ENCODE measurements at regions not wholly inside any gene's neighbourhood (a gene's known extent, or its start where the extent isn't known, plus 50 kb on each side); places are given as distances from the start of the nearest gene placed in this dataset.

GRCh38 chr13:110822669-110822945, 92.3 kb downstream of the ANKRD10 start:
- H3K4me1 ChIP-seq (ENCODE audit: insufficient read depth, low read length): no peaks in the 10 kb centered on the region
- H3K27ac ChIP-seq (ENCODE audit: low read depth, low read length): no peak overlapping the region
- no peak overlapping the region for H3K4me3 ChIP-seq (ENCODE audit: insufficient read depth, low read length)
- H2AFZ ChIP-seq (ENCODE audit: low read length): no peak overlapping the region
- H3K4me2 ChIP-seq (ENCODE audit: insufficient read depth, low read length): no peak overlapping the region
- H3K79me2 ChIP-seq (ENCODE audit: insufficient read depth, low read length): no peaks in the 10 kb centered on the region
- no peaks in the 10 kb centered on the region for H3K36me3 ChIP-seq (ENCODE audit: insufficient read depth, low read length)
- no peaks in the 10 kb centered on the region for H3K9me3 ChIP-seq (ENCODE audit: low read depth, low read length)
- DNase-seq (ENCODE audit: insufficient read length, low spot score, missing footprints): no peak
- no peaks in the 10 kb centered on the region for H3K27me3 ChIP-seq (ENCODE audit: insufficient read depth, low read length)
- TF ChIP-seq, protein P1, sequence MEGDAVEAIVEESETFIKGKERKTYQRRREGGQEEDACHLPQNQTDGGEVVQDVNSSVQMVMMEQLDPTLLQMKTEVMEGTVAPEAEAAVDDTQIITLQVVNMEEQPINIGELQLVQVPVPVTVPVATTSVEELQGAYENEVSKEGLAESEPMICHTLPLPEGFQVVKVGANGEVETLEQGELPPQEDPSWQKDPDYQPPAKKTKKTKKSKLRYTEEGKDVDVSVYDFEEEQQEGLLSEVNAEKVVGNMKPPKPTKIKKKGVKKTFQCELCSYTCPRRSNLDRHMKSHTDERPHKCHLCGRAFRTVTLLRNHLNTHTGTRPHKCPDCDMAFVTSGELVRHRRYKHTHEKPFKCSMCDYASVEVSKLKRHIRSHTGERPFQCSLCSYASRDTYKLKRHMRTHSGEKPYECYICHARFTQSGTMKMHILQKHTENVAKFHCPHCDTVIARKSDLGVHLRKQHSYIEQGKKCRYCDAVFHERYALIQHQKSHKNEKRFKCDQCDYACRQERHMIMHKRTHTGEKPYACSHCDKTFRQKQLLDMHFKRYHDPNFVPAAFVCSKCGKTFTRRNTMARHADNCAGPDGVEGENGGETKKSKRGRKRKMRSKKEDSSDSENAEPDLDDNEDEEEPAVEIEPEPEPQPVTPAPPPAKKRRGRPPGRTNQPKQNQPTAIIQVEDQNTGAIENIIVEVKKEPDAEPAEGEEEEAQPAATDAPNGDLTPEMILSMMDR (IDR thresholded peaks at IDR 0.05; ENCODE audit: extremely low read depth, low read depth, low read length): no peak
- no peaks in the 10 kb centered on the region for H4K20me1 ChIP-seq (ENCODE audit: insufficient read depth, low read length)

- Histone ChIP-seq H4K20me1 (ENCODE audit: insufficient read depth, low read length) (no peaks in the 10 kb centered on the region), H3K4me1 (ENCODE audit: insufficient read depth, low read length) (no peaks in the 10 kb centered on the region), H3K79me2 (ENCODE audit: insufficient read depth, low read length) (no peaks in the 10 kb centered on the region), H3K4me2 (ENCODE audit: insufficient read depth, low read length) (no peak overlapping the region), H2AFZ (ENCODE audit: low read length) (no peak overlapping the region), H3K9me3 (ENCODE audit: low read depth, low read length) (no peaks in the 10 kb centered on the region), H3K27ac (ENCODE audit: low read depth, low read length) (no peak overlapping the region), H3K27me3 (ENCODE audit: insufficient read depth, low read length) (no peaks in the 10 kb centered on the region), H3K36me3 (ENCODE audit: insufficient read depth, low read length) (no peaks in the 10 kb centered on the region), H3K4me3 (ENCODE audit: insufficient read depth, low read length) (no peak overlapping the region)
- TF ChIP-seq, protein P1 (IDR thresholded peaks at IDR 0.05; ENCODE audit: extremely low read depth, low read depth, low read length): no peak
- no peak for DNase-seq (ENCODE audit: insufficient read length, low spot score, missing footprints)
These were observed 90.1 kb downstream of the ANKRD10 start for GRCh38 chr13:110824702-110825300.

- no peaks in the 10 kb centered on the region for H3K27me3 ChIP-seq (ENCODE audit: insufficient read depth, low read length)
- peak; percentile 48 for DNase-seq (ENCODE audit: insufficient read length, low spot score, missing footprints)
- H4K20me1 ChIP-seq (ENCODE audit: insufficient read depth, low read length): no peaks in the 10 kb centered on the region
- TF ChIP-seq, protein P1 (IDR thresholded peaks at IDR 0.05; ENCODE audit: extremely low read depth, low read depth, low read length): no peak
- H3K36me3 ChIP-seq (ENCODE audit: insufficient read depth, low read length): no peaks in the 10 kb centered on the region
- H2AFZ ChIP-seq (ENCODE audit: low read length): no peak overlapping the region
- H3K4me2 ChIP-seq (ENCODE audit: insufficient read depth, low read length): no peak overlapping the region
- H3K9me3 ChIP-seq (ENCODE audit: low read depth, low read length): no peaks in the 10 kb centered on the region
- no peaks in the 10 kb centered on the region for H3K79me2 ChIP-seq (ENCODE audit: insufficient read depth, low read length)
- H3K4me1 ChIP-seq (ENCODE audit: insufficient read depth, low read length): no peaks in the 10 kb centered on the region
- H3K27ac ChIP-seq (ENCODE audit: low read depth, low read length): no peak overlapping the region
- no peak overlapping the region for H3K4me3 ChIP-seq (ENCODE audit: insufficient read depth, low read length)
These were observed 89.4 kb downstream of the ANKRD10 start for GRCh38 chr13:110825516-110825915.

DNA sequence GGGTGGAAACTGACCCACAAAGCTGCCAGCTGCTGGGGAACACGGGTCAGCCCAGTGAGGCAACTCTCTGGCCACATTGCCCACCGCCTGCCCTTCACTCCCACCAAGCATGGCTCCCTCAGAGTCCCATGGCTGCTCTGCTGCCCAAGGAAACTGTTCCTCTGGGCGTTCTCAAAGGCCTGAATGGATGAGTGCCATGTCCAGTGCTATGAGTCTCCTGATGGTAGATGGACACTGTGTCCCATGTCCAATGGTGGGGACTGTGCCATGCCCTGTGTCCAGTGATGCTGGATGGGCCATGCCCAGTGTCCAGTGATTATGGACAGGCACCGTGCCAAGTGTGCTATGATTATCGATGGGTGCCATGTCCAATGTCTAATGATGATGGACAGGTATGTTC, 88.8 kb downstream of the ANKRD10 start:
- Histone ChIP-seq H3K9me3 (ENCODE audit: low read depth, low read length) (no peaks in the 10 kb centered on the region), H3K27ac (ENCODE audit: low read depth, low read length) (no peak overlapping the region), H3K36me3 (ENCODE audit: insufficient read depth, low read length) (no peaks in the 10 kb centered on the region), H3K4me1 (ENCODE audit: insufficient read depth, low read length) (no peaks in the 10 kb centered on the region), H3K4me3 (ENCODE audit: insufficient read depth, low read length) (no peak overlapping the region), H4K20me1 (ENCODE audit: insufficient read depth, low read length) (no peaks in the 10 kb centered on the region), H3K4me2 (ENCODE audit: insufficient read depth, low read length) (no peak overlapping the region), H3K79me2 (ENCODE audit: insufficient read depth, low read length) (no peaks in the 10 kb centered on the region), H3K27me3 (ENCODE audit: insufficient read depth, low read length) (no peaks in the 10 kb centered on the region), H2AFZ (ENCODE audit: low read length) (no peak overlapping the region)
- TF ChIP-seq, protein P1 (IDR thresholded peaks at IDR 0.05; ENCODE audit: extremely low read depth, low read depth, low read length): no peak
- peak; percentile 59 for DNase-seq (ENCODE audit: insufficient read length, low spot score, missing footprints)
